Uterus (tissue), 2 donors: ENCODE measurements at regions not wholly inside any gene's neighbourhood (a gene's known extent, or its start where the extent isn't known, plus 50 kb on each side); places are given as distances from the start of the nearest gene placed in this dataset.

Experiments
- POLR2A ChIP-seq, 2 donors: fragments of 450-650 bp; IDR thresholded peaks; one replicate each; pipeline ENCODE4 v1.6.1; 2016; ENCODE audit warnings: antibody characterized with exemption in 2 of 2, mild to moderate bottlenecking in 1 of 2, moderate library complexity in 1 of 2
- TF ChIP-seq, protein P1 (sequence below), 4 experiments: fragments of 200-600 bp in 2 of 4; fragments of 450-650 bp in 2 of 4; sonication (generic) in 2 of 4; IDR thresholded peaks; one replicate each; pipeline ENCODE4 v1.5.1; 2016 to 2019; ENCODE audit warnings: antibody characterized with exemption in 4 of 4, mild to moderate bottlenecking in 2 of 4, moderate library complexity in 1 of 4

DNA sequence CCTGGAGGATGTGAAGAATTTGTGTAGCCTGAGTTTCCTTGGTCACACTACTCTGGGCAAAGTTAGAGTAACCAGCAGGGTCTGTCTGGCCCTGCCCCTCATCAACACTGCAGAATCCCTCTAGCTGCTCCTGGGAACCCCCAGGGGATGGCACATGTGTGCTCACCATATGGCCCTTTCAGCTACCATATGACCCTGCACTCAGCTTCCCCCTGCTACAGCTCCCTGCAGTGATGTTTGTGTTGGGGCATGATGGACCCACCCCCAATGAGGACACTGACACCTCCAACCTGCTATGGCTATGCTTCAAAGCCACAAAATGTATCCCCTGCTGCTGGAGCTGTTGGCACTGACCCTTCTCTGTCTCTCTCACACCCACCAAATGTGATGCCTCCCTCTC is 152.7 kb downstream of the SNX18 start:
- TF ChIP-seq, protein P1, sequence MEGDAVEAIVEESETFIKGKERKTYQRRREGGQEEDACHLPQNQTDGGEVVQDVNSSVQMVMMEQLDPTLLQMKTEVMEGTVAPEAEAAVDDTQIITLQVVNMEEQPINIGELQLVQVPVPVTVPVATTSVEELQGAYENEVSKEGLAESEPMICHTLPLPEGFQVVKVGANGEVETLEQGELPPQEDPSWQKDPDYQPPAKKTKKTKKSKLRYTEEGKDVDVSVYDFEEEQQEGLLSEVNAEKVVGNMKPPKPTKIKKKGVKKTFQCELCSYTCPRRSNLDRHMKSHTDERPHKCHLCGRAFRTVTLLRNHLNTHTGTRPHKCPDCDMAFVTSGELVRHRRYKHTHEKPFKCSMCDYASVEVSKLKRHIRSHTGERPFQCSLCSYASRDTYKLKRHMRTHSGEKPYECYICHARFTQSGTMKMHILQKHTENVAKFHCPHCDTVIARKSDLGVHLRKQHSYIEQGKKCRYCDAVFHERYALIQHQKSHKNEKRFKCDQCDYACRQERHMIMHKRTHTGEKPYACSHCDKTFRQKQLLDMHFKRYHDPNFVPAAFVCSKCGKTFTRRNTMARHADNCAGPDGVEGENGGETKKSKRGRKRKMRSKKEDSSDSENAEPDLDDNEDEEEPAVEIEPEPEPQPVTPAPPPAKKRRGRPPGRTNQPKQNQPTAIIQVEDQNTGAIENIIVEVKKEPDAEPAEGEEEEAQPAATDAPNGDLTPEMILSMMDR (IDR thresholded peaks at IDR 0.05), result no peak
- TF ChIP-seq POLR2A (IDR thresholded peaks at IDR 0.05), result no peak
